Vagina (tissue), 2 donors: ENCODE measurements at regions not wholly inside any gene's neighbourhood (a gene's known extent, or its start where the extent isn't known, plus 50 kb on each side); places are given as distances from the start of the nearest gene placed in this dataset.

Experiments used
- CTCF ChIP-seq, 3 experiments: fragments of 450-650 bp in 2 of 3; fragments of 200-600 bp in 1 of 3; sonication (generic) in 1 of 3; IDR thresholded peaks; one replicate each; pipeline ENCODE4 v1.5.1; 2017 to 2019; ENCODE audit warnings: antibody characterized with exemption in 3 of 3, mild to moderate bottlenecking in 2 of 3, moderate library complexity in 2 of 3
- POLR2AphosphoS5 ChIP-seq, 2 donors: sonication (generic); formaldehyde crosslinking; IDR thresholded peaks; one replicate each; pipeline ENCODE4 v1.9.0; 2017; ENCODE audit warnings: antibody characterized with exemption in 2 of 2, mild to moderate bottlenecking in 2 of 2, low read depth in 1 of 2; ENCODE audit not compliant: insufficient read depth in 1 of 2

GRCh38 chr4:138658518-138658917 lies 357.1 kb upstream of the NOCT start:
- TF ChIP-seq CTCF (IDR thresholded peaks at IDR 0.05), result no peak
- TF ChIP-seq POLR2AphosphoS5 (IDR thresholded peaks at IDR 0.05; ENCODE audit: insufficient read depth in 1 of 2, low read depth in 1 of 2), result no peak
